Natural killer cell (primary cell): ENCODE measurements at regions not wholly inside any gene's neighbourhood (a gene's known extent, or its start where the extent isn't known, plus 50 kb on each side); places are given as distances from the start of the nearest gene placed in this dataset.

Experiments
- ATAC-seq, 3 donors: fragments of 150-1000 bp in 2 of 3; fragments of 200-7000 bp in 1 of 3; cut with Tn5 transposase; 1 replicate in 1 of 3; 2 replicates in 2 of 3; pipeline ENCODE4 v1.10.0; 2021; ENCODE audit warnings: mild to moderate bottlenecking in 2 of 3, moderate library complexity in 2 of 3
- DNase-seq, 2 donors: peaks; one replicate each; pipeline versions ENCODE4 v3.0.0 to v3.0.0-alpha.2; 2013 to 2021; ENCODE audit warnings: mixed read lengths in 1 of 2
- H3K27ac ChIP-seq: one replicate; pipeline ENCODE4 v1.5.1; 2013; ENCODE audit warnings: mild to moderate bottlenecking, low read length
- H3K27me3 ChIP-seq: one replicate; pipeline ENCODE4 v1.6.1; 2013; ENCODE audit warnings: low read length; ENCODE audit not compliant: control insufficient read depth, insufficient read depth
- H3K36me3 ChIP-seq: one replicate; pipeline ENCODE4 v1.6.1; 2013; ENCODE audit warnings: low read length; ENCODE audit not compliant: control insufficient read depth, insufficient read depth
- H3K4me1 ChIP-seq: one replicate; pipeline ENCODE4 v1.6.1; 2013; ENCODE audit warnings: low read length; ENCODE audit not compliant: control insufficient read depth, insufficient read depth
- H3K4me3 ChIP-seq: one replicate; pipeline ENCODE4 v1.5.1; 2013; ENCODE audit warnings: low read length
- H3K9me3 ChIP-seq: one replicate; pipeline ENCODE4 v1.6.1; 2013; ENCODE audit warnings: low read length; ENCODE audit not compliant: control insufficient read depth, insufficient read depth
- H3K27ac Mint-ChIP-seq, 2 donors: one replicate each; pipeline ENCODE4 v1.8.0; 2022; ENCODE audit warnings: mild to moderate bottlenecking in 2 of 2, mixed read lengths in 2 of 2, moderate library complexity in 1 of 2
- H3K27me3 Mint-ChIP-seq, 2 donors: one replicate each; pipeline ENCODE4 v1.8.0; 2022; ENCODE audit warnings: low read depth in 2 of 2, mixed read lengths in 2 of 2
- H3K36me3 Mint-ChIP-seq: one replicate; pipeline ENCODE4 v1.8.0; 2022; ENCODE audit warnings: mixed read lengths
- H3K4me1 Mint-ChIP-seq, 2 donors: one replicate each; pipeline ENCODE4 v1.8.0; 2022; ENCODE audit warnings: mixed read lengths in 2 of 2
- H3K4me3 Mint-ChIP-seq: one replicate; pipeline ENCODE4 v1.8.0; 2022; ENCODE audit warnings: mild to moderate bottlenecking, moderate library complexity, mixed read lengths
- H3K9me3 Mint-ChIP-seq, 2 donors: one replicate each; pipeline ENCODE4 v1.8.0; 2022; ENCODE audit warnings: mixed read lengths in 2 of 2
- WGBS: methylation state at CpG from one replicate; pipeline ENCODE4 v1.1.7; 2013; ENCODE audit warnings: missing lambda C conversion rate; ENCODE audit not compliant: insufficient coverage; 5-methylcytosine and 5-hydroxymethylcytosine counted together
- intact Hi-C: fragments of 100-400 bp; cut with micrococcal nuclease; formaldehyde crosslinking; loops from one replicate; pipeline ENCODE4 v1.14.2; 2022
- TF ChIP-seq, protein P1 (sequence below): fragments of 200-600 bp; IDR thresholded peaks from one replicate; pipeline ENCODE4 v1.8.0; 2022; ENCODE audit warnings: antibody characterized with exemption

- Histone ChIP-seq H3K4me3 (no peak overlapping the region), H3K9me3 (no peaks in the 10 kb centered on the region), H3K27me3 (no peaks in the 10 kb centered on the region), H3K27ac (no peak overlapping the region), H3K4me1 (no peaks in the 10 kb centered on the region), H3K36me3 (no peaks in the 10 kb centered on the region)
- intact Hi-C loops, result no loop called here
- no peak overlapping the region for H3K4me3 Mint-ChIP-seq
- no peak for ATAC-seq
- no peak for DNase-seq
- H3K27ac Mint-ChIP-seq, result no peak overlapping the region
- TF ChIP-seq, protein P1, sequence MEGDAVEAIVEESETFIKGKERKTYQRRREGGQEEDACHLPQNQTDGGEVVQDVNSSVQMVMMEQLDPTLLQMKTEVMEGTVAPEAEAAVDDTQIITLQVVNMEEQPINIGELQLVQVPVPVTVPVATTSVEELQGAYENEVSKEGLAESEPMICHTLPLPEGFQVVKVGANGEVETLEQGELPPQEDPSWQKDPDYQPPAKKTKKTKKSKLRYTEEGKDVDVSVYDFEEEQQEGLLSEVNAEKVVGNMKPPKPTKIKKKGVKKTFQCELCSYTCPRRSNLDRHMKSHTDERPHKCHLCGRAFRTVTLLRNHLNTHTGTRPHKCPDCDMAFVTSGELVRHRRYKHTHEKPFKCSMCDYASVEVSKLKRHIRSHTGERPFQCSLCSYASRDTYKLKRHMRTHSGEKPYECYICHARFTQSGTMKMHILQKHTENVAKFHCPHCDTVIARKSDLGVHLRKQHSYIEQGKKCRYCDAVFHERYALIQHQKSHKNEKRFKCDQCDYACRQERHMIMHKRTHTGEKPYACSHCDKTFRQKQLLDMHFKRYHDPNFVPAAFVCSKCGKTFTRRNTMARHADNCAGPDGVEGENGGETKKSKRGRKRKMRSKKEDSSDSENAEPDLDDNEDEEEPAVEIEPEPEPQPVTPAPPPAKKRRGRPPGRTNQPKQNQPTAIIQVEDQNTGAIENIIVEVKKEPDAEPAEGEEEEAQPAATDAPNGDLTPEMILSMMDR, result no peak
- H3K9me3 Mint-ChIP-seq, result peaks cover 2 to 5% of the 10 kb centered on the region in 2 donors
- H3K4me1 Mint-ChIP-seq, result no peaks in the 10 kb centered on the region
- H3K36me3 Mint-ChIP-seq, result no peaks in the 10 kb centered on the region
- 28% methylated on average over 5 of the region's 5 CpGs for WGBS
- no peaks in the 10 kb centered on the region for H3K27me3 Mint-ChIP-seq
These were observed 135.2 kb upstream of the PDE3A start for GRCh38 chr12:20232931-20233675.

- H3K27me3 ChIP-seq, result no peaks in the 10 kb centered on the region
- no peak overlapping the region for H3K27ac Mint-ChIP-seq
- H3K9me3 Mint-ChIP-seq, result peaks cover 2 to 5% of the 10 kb centered on the region in 2 donors
- no peak for DNase-seq
- WGBS, result 93% methylated on average over 3 of the region's 6 CpGs
- H3K4me1 ChIP-seq, result no peaks in the 10 kb centered on the region
- H3K36me3 Mint-ChIP-seq, result no peaks in the 10 kb centered on the region
- intact Hi-C loops, result no loop called here
- TF ChIP-seq, protein P1, result no peak
- no peaks in the 10 kb centered on the region for H3K36me3 ChIP-seq
- no peak overlapping the region for H3K27ac ChIP-seq
- H3K4me1 Mint-ChIP-seq, result no peaks in the 10 kb centered on the region
- no peak overlapping the region for H3K4me3 ChIP-seq
- H3K27me3 Mint-ChIP-seq, result no peaks in the 10 kb centered on the region
- H3K9me3 ChIP-seq, result no peaks in the 10 kb centered on the region
- no peak for ATAC-seq
- H3K4me3 Mint-ChIP-seq, result no peak overlapping the region
These were observed 133.9 kb upstream of the PDE3A start for GRCh38 chr12:20234474-20234873.

DNA sequence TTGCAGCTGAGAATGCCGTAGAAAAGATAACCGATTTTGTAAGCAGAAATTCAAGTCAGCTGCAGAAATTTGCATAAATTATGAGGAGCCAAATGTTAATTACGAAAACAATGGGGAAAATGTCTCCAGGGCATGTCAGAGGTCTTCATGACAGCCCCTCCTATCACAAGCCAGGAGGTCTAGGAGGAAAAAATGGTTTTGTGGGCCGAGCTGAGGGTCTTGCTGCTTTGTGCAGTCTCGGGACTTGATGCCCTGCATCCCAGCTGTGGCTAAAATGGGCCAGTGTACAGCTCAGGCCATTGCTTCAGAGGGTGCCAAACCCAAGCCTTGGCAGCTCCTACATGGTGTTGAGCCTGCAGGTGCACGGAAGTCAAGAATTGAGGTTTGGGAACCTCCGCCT, 131.2 kb upstream of the PDE3A start:
- Mint-ChIP-seq H3K4me1 (no peaks in the 10 kb centered on the region), H3K4me3 (no peak overlapping the region), H3K27ac (no peak overlapping the region), H3K27me3 (no peaks in the 10 kb centered on the region), H3K9me3 (peaks cover 0 to 4% of the 10 kb centered on the region in 2 donors), H3K36me3 (no peaks in the 10 kb centered on the region)
- no peak overlapping the region for H3K27ac ChIP-seq
- H3K36me3 ChIP-seq, result no peaks in the 10 kb centered on the region
- H3K9me3 ChIP-seq, result no peaks in the 10 kb centered on the region
- intact Hi-C loops, result no loop called here
- H3K27me3 ChIP-seq, result no peaks in the 10 kb centered on the region
- H3K4me3 ChIP-seq, result no peak overlapping the region
- TF ChIP-seq, protein P1, result no peak
- DNase-seq (no peak), ATAC-seq (no peak)
- WGBS, result 86% methylated on average over 7 of the region's 7 CpGs
- H3K4me1 ChIP-seq, result no peaks in the 10 kb centered on the region

DNA sequence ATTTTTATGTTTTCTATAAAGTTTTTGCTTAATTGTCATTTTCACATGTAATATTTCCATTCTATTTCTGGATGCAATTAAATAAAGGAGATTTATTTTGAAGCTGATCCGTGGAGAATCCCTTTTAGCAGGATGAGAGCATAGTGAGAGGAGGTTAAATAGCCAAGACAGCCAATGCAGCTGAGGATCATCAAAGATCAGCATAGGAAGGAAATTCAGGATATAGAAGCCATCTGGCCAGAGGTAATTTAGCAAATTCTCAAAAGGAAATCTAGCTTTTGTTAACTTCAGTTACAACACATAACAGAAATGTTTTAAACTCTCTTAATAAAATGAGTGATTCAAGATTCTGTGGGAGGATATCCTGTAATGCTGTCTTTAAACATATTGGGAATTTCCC, 122.8 kb upstream of the PDE3A start:
- Histone ChIP-seq H3K36me3 (no peaks in the 10 kb centered on the region), H3K4me3 (no peak overlapping the region), H3K9me3 (no peaks in the 10 kb centered on the region), H3K27ac (no peak overlapping the region), H3K4me1 (no peaks in the 10 kb centered on the region), H3K27me3 (no peaks in the 10 kb centered on the region)
- H3K36me3 Mint-ChIP-seq, result no peaks in the 10 kb centered on the region
- intact Hi-C loops, result no loop called here
- no peak for ATAC-seq
- WGBS, result 87% methylated on average over 1 of the region's 1 CpG
- H3K27me3 Mint-ChIP-seq, result no peaks in the 10 kb centered on the region
- H3K4me3 Mint-ChIP-seq, result no peak overlapping the region
- TF ChIP-seq, protein P1, result no peak
- H3K27ac Mint-ChIP-seq, result no peak overlapping the region
- no peaks in the 10 kb centered on the region for H3K4me1 Mint-ChIP-seq
- DNase-seq, result no peak
- H3K9me3 Mint-ChIP-seq, result peaks cover 8 to 11% of the 10 kb centered on the region in 2 donors
